H1 (cell line): ENCODE measurements at regions not wholly inside any gene's neighbourhood (a gene's known extent, or its start where the extent isn't known, plus 50 kb on each side); places are given as distances from the start of the nearest gene placed in this dataset.

Source experiments
- RAD21 ChIP-seq, 2 experiments: IDR thresholded peaks in 1 of 2; conservative IDR thresholded peaks in 1 of 2; 2 replicates each; pipeline ENCODE4 v1.6.1; 2011; ENCODE audit warnings: low read depth in 2 of 2, low read length in 2 of 2, improper control_type of control experiment in 1 of 2, inconsistent platforms in 1 of 2, mild to moderate bottlenecking in 1 of 2, moderate library complexity in 1 of 2
- TAF1 ChIP-seq: IDR thresholded peaks from 2 replicates; pipeline ENCODE4 v1.6.1; 2011; ENCODE audit warnings: mild to moderate bottlenecking, low read depth, low read length
- TF ChIP-seq, protein P1 (sequence below): IDR thresholded peaks from 2 replicates; pipeline ENCODE4 v1.6.1; 2012; ENCODE audit warnings: inconsistent platforms

DNA sequence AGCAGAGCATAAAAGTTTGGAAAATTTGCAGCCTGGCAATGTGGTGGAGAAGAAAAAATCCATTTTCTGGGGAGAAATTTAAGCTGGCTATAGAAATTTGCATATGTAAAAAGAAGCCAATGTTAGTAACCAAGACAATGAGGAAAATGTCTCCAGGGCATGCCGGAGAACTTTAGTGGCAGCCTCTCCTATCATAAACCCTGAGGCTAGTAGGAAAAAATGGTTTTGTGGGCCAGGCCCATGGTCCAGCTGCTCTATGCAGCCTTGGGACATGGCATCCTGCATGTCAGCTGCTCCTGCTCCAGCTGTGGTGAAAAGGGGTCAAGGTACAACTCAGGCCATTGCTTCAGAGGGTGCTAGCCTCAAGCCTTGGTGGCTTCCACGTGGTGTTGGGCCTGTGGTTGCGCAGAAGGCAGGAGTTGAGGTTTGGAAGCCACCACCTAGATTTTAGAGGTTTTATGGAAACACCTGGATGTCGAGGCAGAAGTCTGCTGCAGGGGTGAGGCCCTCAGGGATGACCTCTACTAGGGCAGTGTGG, 101.8 kb upstream of the SYNCRIP start (continued):
- TF ChIP-seq, protein P1, sequence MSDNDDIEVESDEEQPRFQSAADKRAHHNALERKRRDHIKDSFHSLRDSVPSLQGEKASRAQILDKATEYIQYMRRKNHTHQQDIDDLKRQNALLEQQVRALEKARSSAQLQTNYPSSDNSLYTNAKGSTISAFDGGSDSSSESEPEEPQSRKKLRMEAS = no peak
- TF ChIP-seq TAF1 = no peak
- no peak for TF ChIP-seq RAD21 (IDR thresholded peaks at IDR 0.05 in 1 of 2, conservative IDR thresholded peaks at IDR 0.05 in 1 of 2; ENCODE audit: low read depth in 2 of 2, low read length in 2 of 2)
- TF ChIP-seq, all 59 proteins: peak for 0
